ENCODE measurements at regions not wholly inside any gene's neighbourhood (a gene's known extent, or its start where the extent isn't known, plus 50 kb on each side); places are given as distances from the start of the nearest gene placed in this dataset.

DNA sequence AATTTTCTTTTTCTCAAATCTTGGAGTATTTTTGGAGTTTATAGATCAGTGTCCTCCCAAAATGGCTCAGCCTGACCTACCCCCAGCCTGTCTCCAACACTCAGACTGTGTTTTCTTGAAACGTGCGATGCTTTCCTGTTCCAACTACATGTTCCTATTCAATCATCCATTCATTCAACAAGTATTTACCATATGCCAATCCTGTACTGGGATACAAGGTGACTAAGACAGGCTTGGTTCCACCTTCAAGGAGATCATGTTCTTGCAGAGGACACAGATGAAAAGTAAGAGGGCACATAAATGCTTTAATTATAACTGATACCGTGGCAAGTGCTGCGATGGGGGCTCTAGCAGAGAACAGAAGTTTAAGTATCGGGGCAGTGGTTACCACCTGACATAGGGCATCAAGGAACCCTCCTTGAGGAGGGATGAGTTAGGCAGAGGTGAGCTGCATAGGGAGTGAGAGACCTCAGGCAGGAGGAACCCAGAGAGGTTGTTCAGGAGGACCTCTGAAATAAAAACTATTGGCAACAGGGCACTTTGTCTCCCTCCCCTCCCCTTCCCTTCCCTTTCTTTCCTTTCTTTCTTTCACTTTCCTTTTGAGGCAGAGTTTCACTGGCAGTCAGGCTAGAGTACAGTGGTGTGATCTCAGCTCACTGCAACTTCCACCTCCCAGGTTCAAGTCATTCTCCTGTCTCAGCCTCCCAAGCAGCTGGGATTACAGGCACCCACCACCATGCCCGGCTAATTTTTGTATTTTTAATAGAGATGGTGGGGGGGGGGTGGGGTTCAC lies 469.0 kb downstream of the EPHA4 start:
- H2AFZ ChIP-seq (ENCODE audit: low read length), result no peak overlapping the region
- WGBS (ENCODE audit: extremely low coverage, insufficient read length, low lambda C conversion rate), result no CpG with 5 or more reads among the region's 6 CpGs
- H2AK5ac ChIP-seq (ENCODE audit: insufficient read length, low read length), result no peak overlapping the region
- H3K79me2 ChIP-seq (ENCODE audit: insufficient read depth, low read length), result no peaks in the 10 kb centered on the region
- no peaks in the 10 kb centered on the region for H4K20me1 ChIP-seq (ENCODE audit: control insufficient read depth, insufficient read depth, insufficient read length)
- no peaks in the 10 kb centered on the region; the same call in 1 of the 2 replicates for H3K27me3 Mint-ChIP-seq (ENCODE audit: low read depth)
- H2BK20ac ChIP-seq (ENCODE audit: low read depth, low read length, poor library complexity, severe bottlenecking), result no peak overlapping the region
- no peaks in the 10 kb centered on the region for H3K27me3 ChIP-seq (ENCODE audit: insufficient read depth, low read length)
- H3K27ac Mint-ChIP-seq, result no peak overlapping the region; a peak in 1 of 7 replicates
- H3K4me2 ChIP-seq (ENCODE audit: insufficient read depth, insufficient read length, low read length), result no peak overlapping the region
- no peak overlapping the region for H3K27ac ChIP-seq (ENCODE audit: insufficient read length, low read depth, low read length)
- no peak overlapping the region for H3K18ac ChIP-seq (ENCODE audit: insufficient read length, low read depth, low read length)
- no peak overlapping the region for H3K4me3 Mint-ChIP-seq
- no peaks in the 10 kb centered on the region for H3K79me1 ChIP-seq (ENCODE audit: insufficient read depth, low read depth, low read length, poor library complexity, severe bottlenecking)
- H3K9me3 Mint-ChIP-seq, result no peaks in the 10 kb centered on the region
- H4K8ac ChIP-seq (replicated peaks; ENCODE audit: insufficient read length, low read depth, low read length), result no peak overlapping the region
- no peak overlapping the region for H4K5ac ChIP-seq (ENCODE audit: insufficient read length, low read depth, low read length)
- H2BK12ac ChIP-seq (ENCODE audit: insufficient read length, low read depth, low read length), result no peak overlapping the region
- no peak overlapping the region for H2BK120ac ChIP-seq (ENCODE audit: low read depth, low read length, poor library complexity, severe bottlenecking)
- H3K4ac ChIP-seq (ENCODE audit: low read depth, low read length), result no peak overlapping the region
- H2BK5ac ChIP-seq (ENCODE audit: insufficient read length, low read length), result no peak overlapping the region
- TF ChIP-seq, protein P1, sequence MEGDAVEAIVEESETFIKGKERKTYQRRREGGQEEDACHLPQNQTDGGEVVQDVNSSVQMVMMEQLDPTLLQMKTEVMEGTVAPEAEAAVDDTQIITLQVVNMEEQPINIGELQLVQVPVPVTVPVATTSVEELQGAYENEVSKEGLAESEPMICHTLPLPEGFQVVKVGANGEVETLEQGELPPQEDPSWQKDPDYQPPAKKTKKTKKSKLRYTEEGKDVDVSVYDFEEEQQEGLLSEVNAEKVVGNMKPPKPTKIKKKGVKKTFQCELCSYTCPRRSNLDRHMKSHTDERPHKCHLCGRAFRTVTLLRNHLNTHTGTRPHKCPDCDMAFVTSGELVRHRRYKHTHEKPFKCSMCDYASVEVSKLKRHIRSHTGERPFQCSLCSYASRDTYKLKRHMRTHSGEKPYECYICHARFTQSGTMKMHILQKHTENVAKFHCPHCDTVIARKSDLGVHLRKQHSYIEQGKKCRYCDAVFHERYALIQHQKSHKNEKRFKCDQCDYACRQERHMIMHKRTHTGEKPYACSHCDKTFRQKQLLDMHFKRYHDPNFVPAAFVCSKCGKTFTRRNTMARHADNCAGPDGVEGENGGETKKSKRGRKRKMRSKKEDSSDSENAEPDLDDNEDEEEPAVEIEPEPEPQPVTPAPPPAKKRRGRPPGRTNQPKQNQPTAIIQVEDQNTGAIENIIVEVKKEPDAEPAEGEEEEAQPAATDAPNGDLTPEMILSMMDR (conservative IDR thresholded peaks at IDR 0.05), result no peak
- no peaks in the 10 kb centered on the region for H3K9me3 ChIP-seq (ENCODE audit: control insufficient read depth, low read depth, low read length)
- H3K36me3 Mint-ChIP-seq (ENCODE audit: insufficient read depth in 1 of 3, low read depth in 3 of 3), result no peaks in the 10 kb centered on the region; a peak in 1 of 7 replicates
- H3K56ac ChIP-seq (ENCODE audit: insufficient read length, low read depth, low read length), result no peak overlapping the region
- no peaks in the 10 kb centered on the region for H3K23me2 ChIP-seq (ENCODE audit: insufficient read length, low read depth, low read length, poor library complexity, severe bottlenecking)
- no peak overlapping the region for H3K23ac ChIP-seq (ENCODE audit: insufficient read length, low read depth, low read length)
- no peak overlapping the region for H3T11ph ChIP-seq (ENCODE audit: low read length)
- no peaks in the 10 kb centered on the region; the same call in 1 of the 2 replicates for H3K4me1 ChIP-seq (ENCODE audit: insufficient read depth, low read length)
- H3K14ac ChIP-seq (ENCODE audit: insufficient read depth, low read length), result no peak overlapping the region
- H4K91ac ChIP-seq (ENCODE audit: insufficient read length, low read depth, low read length), result no peak overlapping the region
- no peak overlapping the region for H2BK15ac ChIP-seq (ENCODE audit: low read depth, low read length)
- no peak for DNase-seq
- no peak overlapping the region for H3K9ac ChIP-seq (ENCODE audit: extremely low read depth, insufficient read length, low read length)
- peaks cover 11 to 18% of the 10 kb centered on the region in 2 experiments for H3K4me1 Mint-ChIP-seq
